Retina (tissue), 1 donor: ENCODE measurements at regions not wholly inside any gene's neighbourhood (a gene's known extent, or its start where the extent isn't known, plus 50 kb on each side); places are given as distances from the start of the nearest gene placed in this dataset.
"Not testable (repeated sequence)": the region's sequence is repeated elsewhere in the genome, so short reads cannot be mapped to it uniquely, and the experiment has no call there.

Experiments
- DNase-seq: peaks from one replicate; pipeline ENCODE4 v3.0.0-alpha.2; 2016

- no peak for DNase-seq
These were observed 52.7 kb upstream of the NCK2 start for GRCh38 chr2:105691947-105692390.

DNA sequence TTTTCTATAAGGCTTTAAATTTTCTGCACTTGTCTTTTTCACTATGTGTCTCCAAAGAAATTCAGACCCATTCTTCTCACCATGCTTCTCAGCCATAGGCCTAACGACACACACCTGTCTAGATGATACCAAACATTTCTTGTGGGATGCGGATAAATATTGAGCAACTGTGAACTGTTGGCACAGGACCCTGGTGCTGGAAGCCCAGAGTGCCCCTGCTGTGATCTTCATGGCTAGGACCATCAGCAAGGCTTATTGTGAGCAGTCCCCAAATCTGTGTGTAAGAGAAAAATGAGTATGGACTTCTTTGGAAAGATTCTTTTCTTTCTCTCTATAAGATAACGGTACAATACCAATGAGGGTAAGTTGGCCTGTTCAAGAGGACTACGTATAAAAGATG, 54.1 kb upstream of the NCK2 start:
- no peak for DNase-seq

- DNase-seq: no peak
These were observed 55.2 kb upstream of the NCK2 start for GRCh38 chr2:105689484-105689883.

- DNase-seq: no peak
These were observed 55.8 kb upstream of the NCK2 start for GRCh38 chr2:105688946-105689345.

GRCh38 chr2:105686588-105686987, 58.1 kb upstream of the NCK2 start:
- DNase-seq: no peak

- DNase-seq: no peak
These were observed 61.7 kb upstream of the NCK2 start for GRCh38 chr2:105683011-105683492.

GRCh38 chr2:105682401-105682800, 62.3 kb upstream of the NCK2 start:
- DNase-seq: no peak

- no peak for DNase-seq
These were observed 62.8 kb upstream of the NCK2 start for GRCh38 chr2:105681927-105682326.

DNA sequence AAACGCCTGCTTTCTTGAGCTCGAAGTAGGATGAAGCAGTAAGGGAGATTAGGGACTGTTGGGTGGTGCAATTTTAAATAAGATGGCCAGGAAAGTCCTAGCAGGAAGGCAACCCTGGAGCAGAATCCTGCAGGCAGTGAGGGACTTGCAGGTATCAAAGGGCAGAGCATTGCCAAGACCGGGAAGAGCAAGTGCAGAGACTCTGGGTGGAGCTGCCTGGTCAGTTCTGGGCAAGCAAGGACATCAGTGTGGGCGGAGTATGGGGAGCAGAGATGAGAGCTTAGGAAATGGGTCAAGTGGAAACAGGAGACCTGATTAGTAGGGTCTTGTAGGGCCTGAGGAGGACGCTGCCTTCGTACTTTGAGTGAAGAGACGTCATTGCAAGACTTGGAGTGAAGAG, 64.4 kb upstream of the NCK2 start:
- no peak for DNase-seq

GRCh38 chr2:105678346-105678745, 66.4 kb upstream of the NCK2 start:
- DNase-seq: no peak

DNA sequence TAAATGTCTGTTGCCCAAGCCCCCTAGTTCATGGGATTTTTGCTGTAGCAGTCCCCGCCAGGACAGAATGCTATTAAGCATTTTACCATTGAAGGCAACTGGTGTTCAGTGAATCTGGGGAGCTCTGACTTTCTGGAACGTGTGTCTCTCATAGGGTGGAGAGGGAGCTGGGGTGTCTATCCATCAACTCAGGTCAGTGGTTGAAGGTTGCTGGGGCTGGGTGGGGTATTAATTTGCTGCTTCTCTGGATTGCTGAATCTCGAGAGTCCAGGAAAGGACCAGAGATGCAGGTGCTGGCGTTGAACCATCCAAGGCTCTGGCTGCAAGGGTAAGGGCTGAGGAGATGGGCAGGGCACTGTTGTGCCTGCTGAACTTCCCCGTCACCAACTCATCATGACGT, 66.8 kb upstream of the NCK2 start:
- no peak for DNase-seq

DNA sequence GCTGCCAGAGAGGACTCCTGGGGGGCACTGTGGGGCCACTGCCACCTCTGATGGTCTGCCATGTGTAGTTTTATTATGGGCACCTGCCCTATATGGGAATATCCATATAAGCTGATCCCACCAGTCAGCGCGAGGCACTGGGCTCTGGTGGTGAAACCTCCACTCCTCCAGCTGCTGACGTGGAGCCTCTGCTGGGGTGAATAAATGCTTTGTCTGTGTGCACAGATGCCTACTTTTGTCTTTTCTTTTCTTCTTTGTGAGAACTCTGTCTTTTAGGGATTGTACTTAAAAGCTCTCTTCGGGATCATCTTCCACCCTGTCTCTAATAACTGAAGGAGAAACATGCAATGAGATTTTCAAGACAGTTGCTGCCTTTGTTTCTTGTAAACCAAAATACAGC, 68.9 kb upstream of the NCK2 start:
- DNase-seq: no peak

DNA sequence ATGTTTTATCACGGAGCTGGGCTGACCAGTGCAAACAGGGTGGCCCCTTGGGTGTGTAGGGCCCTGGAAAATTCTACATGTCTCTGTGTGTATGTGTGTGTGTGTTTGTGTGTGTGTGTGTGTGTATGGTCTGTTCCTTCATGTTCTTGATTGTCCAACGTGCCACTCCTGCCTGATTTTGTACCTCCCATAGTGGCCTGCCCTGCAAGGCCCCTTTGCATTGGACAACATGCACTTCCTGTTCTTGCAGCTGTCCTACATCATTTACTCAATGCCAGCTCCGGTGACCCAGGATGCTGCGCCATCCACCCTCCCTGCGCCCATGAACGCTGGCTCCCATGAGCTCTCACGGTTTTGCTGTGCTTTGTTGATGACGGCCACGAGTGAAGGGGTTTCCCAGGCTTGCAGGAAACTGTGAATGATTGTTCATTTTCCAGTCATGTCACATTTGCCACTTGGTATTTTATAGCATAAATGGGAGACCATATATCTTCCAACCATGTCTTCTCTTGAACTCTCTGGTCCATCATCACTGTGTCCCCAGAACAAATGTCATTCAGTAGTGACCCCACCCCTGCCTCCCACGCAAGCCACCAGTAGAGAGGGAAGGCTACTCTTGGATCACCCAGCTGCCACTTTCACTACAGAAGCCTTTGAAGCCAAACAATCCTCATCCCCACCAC, 69.7 kb upstream of the NCK2 start:
- DNase-seq: no peak

GRCh38 chr2:105674401-105674800, 70.3 kb upstream of the NCK2 start:
- DNase-seq: peak; percentile 33

- no peak for DNase-seq
These were observed 73.6 kb upstream of the NCK2 start for GRCh38 chr2:105671156-105671555.

DNA sequence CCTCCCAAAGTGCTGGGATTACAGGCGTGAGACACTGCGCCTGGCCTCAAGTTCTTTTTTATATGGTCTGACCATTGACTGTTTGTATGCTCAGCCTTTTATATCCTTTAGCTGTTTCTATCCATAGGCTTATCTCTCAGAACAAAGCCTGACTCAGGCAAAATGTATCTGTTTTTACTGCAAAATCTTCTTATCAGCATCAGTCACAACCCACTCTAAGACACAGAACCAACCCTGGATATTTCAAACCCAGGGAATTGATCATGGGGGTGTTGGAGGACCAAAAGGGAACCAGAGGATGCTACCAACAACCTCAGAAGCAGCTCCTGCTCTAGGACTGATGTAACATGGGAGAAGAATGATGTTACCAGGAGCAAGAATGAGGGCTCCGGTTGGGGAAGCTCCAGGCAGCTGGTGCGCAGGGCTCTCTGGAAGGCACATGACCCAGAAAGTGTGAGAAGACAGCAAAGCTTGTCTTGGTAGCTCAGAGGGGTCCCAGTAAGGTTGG, 75.3 kb upstream of the NCK2 start:
- DNase-seq: no peak

- DNase-seq: no peak
These were observed 79.2 kb upstream of the NCK2 start for GRCh38 chr2:105665480-105665879.

DNA sequence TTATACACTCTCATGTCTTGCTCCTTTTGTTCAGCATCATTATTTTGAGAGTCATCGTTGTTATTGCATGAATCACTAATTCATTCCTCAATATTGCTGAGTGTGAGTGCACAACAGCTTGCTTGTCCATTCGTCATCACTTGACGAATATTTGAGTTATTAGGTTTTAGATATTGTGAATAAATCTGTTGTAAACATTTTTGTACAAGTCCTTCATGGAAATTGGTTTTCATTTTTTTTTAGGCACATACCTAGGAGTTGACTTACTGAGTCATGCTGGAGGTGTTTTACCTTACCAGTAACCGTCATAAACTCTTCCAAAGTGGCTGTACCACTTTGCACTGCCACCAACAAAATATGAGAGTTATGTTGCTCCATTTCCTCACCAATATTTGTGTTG, 84.2 kb upstream of the NCK2 start:
- DNase-seq: no peak

DNA sequence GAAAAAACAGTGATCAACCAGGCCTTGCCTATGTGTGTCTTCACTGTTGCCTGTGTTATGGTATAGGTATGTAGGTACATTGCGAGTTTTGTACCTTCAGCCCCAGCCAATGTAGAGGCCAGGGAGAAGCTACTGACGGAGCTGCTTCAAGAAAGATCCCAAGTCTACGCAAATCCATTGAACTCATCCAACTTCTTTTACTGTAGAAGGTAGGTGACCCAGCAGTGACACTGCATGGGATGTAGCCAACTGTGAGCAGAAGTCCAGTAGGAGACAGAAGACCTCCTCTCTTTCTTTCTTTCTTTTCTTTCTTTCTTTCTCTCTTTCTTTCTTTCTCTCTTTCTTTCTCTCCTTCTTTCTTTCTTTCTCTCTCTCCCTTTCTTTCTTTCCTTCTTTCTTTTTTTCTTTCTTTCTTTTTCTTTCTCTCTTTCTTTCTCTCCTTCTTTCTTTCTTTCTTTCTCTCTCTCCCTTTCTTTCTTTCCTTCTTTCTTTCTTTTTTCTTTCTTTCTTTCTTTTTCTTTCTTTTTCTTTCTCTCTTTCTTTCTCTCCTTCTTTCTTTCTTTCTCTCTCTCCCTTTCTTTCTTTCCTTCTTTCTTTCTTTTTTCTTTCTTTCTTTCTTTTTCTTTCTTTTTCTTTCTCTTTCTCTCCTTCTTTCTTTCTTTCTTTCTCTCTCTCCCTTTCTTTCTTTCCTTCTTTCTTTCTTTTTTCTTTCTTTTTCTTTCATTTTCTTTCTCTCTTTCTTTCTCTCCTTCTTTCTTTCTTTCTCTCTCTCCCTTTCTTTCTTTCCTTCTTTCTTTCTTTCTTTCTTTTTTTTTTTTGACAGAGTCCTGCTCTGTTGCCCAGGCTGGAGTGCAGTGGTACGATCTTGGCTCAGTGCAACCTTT, 88.7 kb upstream of the NCK2 start:
- not testable (repeated sequence) for DNase-seq

- no peak for DNase-seq
These were observed 89.5 kb upstream of the NCK2 start for GRCh38 chr2:105655244-105655643.

DNA sequence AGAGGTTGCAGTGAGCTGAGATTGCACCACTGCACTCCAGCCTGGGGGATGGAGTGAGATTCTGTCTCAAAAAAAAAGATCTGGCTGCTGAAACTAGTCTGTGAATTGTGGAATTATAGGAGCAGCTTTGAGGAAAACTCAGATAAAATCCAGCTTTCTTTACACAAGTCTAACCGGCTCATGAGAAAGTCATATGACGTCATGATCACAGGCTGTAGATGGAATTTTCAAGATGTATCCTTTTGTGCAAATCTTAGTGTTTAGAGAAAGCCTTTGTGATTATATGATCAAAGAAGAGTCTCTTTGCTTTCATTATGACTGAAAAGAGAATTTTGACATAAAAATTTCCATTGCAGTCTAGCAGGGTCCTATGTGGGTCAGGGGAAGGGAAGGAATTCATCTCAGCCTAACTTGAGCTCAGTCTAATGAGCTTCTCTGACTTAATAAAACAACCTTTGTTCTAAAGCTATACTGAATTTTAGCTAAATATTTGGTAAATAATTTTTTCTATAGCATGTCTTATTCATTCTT, 90.2 kb upstream of the NCK2 start:
- no peak for DNase-seq

DNA sequence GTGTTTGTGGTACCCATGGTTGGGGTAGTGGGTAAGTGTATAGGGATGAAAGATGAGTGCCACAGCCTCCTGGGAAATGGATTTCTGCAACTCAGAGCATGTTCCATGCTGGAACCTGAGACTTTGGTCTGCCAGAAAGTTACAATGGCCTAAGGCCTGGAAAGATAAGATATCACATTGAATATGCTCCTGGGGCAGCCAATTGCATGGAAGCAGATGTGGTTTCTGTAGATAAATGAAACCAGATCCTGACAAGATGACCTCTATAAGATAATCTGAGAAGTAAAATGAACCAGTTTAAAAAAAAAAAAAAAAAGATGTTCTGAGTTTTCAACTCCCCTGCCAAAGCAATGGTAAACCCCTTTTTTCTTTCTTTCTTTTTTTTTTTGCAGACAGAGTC, 91.4 kb upstream of the NCK2 start:
- DNase-seq: no peak

DNA sequence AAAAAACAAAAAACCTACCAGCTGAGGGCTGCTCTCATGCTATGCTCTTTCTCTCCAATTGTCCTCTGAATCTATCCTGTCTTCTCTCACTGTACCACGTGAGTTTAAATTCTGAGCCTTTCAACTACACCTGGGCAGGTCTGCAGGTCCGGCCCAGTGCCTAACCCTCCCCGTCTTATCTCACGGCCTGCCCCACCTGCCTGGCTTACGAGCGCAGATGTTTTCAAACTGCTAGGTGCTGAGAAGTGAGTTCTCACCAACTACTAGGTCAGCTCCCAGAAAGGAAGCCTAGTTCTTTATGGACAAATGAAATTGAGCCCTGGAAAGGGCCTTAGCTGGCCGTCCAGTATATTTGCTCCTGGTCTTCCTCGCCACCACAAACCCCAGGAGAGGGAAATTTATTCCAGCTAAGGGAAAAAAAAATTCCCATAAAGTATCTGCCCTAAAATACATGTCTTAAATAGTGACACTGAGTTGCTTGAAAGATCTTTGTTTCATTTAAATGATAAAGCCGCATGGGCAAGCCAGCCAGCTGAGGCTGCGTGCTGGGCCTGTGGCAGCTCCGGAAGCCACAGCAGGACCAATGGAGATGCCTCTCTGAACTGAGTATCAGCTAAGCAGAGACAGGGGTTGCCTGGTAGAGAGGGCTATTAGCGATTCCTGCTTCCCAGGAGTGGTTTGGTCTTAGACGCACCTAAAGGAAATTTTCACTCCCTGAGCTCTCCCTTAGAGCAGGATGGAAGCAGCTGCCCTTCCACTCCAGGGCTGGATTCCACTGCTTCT, 92.5 kb upstream of the NCK2 start:
- no peak for DNase-seq
